ENCODE measurements at regions not wholly inside any gene's neighbourhood (a gene's known extent, or its start where the extent isn't known, plus 50 kb on each side); places are given as distances from the start of the nearest gene placed in this dataset.

GRCh38 chr14:95380350-95381042, 60.8 kb upstream of the CLMN start:
- DNase-seq: no peak

DNA sequence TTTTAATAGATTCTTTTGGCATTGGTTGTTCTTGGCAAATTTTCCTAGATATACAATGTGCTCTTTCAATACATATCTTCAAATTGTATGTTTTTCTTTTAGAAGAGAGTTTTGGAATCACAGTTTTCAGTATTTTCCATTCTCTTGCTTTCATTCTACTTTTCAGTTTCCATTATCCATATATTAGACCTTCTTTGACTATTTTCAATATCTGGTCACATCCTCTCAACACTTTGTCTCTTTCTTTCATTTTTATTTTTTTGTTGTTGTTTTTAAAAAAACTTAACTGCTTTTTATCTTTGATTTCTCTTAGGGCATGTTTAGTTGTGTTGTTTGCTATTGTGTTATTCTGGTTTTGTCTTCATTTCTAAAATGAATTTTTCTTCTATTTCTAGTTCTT, 59.9 kb upstream of the CLMN start:
- DNase-seq: no peak

DNA sequence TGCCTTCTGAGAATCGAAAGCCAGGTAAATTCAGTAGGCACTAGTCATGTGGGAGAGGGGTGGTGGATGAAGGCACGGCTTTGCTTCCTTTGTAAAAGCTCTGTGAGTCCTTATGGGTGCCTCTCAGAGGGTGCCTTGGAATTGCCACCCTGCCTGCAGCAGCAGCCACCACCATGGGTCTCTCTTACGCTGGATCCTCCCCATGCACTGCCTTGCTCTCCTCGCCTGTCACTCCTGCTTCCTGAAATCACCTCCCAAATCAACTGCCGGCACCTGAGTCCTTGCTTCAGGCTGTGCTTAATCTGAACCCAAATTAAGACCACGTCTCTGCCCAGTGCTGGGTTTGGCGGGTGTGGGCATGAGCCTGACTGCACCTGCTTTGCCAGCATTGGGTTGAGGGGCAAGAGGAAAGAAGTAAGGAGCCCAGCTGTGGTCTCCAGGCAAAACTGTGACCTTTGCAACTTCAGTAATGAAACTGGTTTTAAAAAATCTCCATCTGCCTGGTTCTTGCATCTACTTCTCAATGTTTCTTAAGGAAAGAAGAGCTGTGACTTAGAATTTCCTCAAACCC, 55.9 kb upstream of the CLMN start:
- no peak for DNase-seq

GRCh38 chr14:95374239-95374997, 54.7 kb upstream of the CLMN start:
- no peak for DNase-seq

DNA sequence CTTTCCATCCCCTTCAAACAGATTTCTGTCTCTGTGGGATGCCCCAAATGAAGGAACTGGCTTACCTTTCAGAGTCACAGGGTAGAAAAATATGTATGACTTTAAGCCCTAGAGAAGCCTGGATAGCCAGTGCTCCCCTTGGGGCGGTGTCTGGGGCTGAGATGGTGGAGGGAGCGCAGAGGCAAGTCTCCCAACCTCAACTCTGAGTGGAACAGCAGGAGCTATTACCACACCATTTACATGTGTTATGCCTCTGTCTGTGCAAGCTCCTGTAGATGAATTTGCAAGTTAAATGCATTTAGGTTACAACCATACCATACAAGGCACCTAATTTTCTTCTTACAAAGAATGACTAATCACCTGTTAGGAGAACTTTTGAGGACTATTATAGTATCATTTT, 50.4 kb upstream of the CLMN start:
- no peak for DNase-seq

All from NCI-H446 (cell line).